ENCODE measurements at regions not wholly inside any gene's neighbourhood (a gene's known extent, or its start where the extent isn't known, plus 50 kb on each side); places are given as distances from the start of the nearest gene placed in this dataset.

DNA sequence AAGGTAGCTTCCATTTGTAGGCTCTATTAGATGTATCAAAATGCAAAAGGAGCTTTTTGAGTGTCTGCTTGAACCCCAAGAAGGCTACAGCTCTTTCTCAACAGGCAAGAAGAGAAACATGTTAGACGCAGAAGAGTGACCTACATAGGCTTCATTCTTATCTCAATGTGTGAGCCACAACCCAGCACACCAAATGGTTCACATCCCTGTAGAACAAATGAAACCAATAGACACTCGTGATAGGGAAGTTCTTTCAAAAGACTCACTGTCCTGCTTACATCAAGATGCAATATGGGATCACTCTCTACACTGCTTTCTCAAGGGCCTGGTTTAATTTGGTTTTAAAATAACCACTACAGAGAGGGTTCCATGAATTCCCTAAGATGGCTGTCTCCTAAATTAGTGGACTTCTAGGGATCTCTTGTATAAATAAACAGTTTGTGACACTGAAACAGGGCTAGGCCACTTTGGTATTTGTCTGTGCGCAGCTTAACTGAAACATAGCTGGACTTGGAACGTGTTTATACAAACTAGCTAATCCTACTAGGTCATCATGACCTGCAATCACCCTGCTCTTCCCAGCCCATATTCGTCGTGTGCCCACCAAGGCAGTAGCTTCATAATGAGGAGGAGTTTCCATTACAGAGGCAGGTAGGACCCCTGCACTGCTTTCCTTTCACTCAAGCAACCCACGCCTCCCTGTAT lies 225.4 kb upstream of the PREP start:
- no peaks in the 10 kb centered on the region for H3K27me3 ChIP-seq (ENCODE audit: control insufficient read depth, insufficient read depth, low read length)
- Mint-ChIP-seq H3K27me3 (ENCODE audit: low read depth in 2 of 2) (peaks cover 0 to 12% of the 10 kb centered on the region in 2 donors), H3K27ac (peak overlapping the region; percentile 16 to 20), H3K4me3 (no peak overlapping the region), H3K36me3 (no peaks in the 10 kb centered on the region), H3K9me3 (peaks cover 0 to 8% of the 10 kb centered on the region in 2 donors), H3K4me1 (peaks cover 12 to 14% of the 10 kb centered on the region in 2 donors)
- intact Hi-C loops (cut with micrococcal nuclease): no loop called here
- ATAC-seq: peak in 2 of 3 donors; percentile 24 to 59
- no peaks in the 10 kb centered on the region for H3K36me3 ChIP-seq (ENCODE audit: control insufficient read depth, insufficient read depth, low read length)
- 80% methylated on average over 7 of the region's 7 CpGs for WGBS (ENCODE audit: insufficient coverage)
- no peaks in the 10 kb centered on the region for H3K4me1 ChIP-seq (ENCODE audit: control insufficient read depth, insufficient read depth, low read length)
- no peak overlapping the region for H3K4me3 ChIP-seq (ENCODE audit: low read length)
- H3K27ac ChIP-seq (ENCODE audit: low read length): no peak overlapping the region
- TF ChIP-seq, protein P1, sequence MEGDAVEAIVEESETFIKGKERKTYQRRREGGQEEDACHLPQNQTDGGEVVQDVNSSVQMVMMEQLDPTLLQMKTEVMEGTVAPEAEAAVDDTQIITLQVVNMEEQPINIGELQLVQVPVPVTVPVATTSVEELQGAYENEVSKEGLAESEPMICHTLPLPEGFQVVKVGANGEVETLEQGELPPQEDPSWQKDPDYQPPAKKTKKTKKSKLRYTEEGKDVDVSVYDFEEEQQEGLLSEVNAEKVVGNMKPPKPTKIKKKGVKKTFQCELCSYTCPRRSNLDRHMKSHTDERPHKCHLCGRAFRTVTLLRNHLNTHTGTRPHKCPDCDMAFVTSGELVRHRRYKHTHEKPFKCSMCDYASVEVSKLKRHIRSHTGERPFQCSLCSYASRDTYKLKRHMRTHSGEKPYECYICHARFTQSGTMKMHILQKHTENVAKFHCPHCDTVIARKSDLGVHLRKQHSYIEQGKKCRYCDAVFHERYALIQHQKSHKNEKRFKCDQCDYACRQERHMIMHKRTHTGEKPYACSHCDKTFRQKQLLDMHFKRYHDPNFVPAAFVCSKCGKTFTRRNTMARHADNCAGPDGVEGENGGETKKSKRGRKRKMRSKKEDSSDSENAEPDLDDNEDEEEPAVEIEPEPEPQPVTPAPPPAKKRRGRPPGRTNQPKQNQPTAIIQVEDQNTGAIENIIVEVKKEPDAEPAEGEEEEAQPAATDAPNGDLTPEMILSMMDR (IDR thresholded peaks at IDR 0.05): no peak
- DNase-seq: no peak
- no peaks in the 10 kb centered on the region for H3K9me3 ChIP-seq (ENCODE audit: control insufficient read depth, insufficient read depth, low read length)

DNA sequence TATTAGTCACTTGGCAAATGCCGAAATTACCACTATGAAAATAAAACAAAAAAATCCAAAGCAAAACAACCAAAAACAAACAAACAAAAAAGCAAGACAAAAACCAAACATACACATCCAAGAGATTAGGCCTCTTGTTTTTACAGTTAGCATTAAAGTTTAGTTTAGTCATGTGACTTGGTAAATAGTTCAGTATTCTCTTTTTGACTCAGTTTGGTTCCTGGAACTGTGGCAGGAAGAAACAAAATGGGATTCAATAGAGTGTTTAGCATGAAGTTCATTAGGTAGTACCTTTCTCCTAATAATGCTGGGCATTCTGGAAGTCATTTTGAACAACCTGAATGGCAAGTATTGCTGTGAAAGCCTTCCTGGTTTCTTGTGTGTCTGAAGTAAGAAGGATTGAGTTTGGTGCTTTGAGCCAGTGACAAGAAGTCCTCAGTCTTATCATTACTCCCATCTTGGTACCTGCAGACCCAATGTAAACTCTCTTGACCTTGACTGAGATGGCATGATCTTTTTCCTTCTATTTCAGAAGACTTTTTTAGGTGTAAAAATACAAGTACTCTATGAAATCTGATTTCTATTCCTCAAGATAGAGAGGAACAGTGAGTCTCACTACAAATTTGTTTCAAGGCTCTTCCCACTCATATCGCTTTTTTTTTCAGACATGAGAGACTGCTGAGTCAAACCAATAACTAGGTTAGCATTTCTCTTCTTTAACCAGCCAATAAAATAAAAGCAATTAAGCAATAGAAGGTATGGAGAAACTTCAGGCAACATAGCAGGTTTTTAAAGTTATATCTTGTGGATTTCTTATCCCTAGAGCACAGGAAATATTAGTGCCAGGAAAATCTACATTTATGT lies 223.6 kb upstream of the PREP start:
- H3K27me3 Mint-ChIP-seq (ENCODE audit: low read depth in 2 of 2): peaks cover 0 to 12% of the 10 kb centered on the region in 2 donors
- ATAC-seq (no peak), DNase-seq (no peak)
- Histone ChIP-seq H3K4me3 (ENCODE audit: low read length) (no peak overlapping the region), H3K4me1 (ENCODE audit: control insufficient read depth, insufficient read depth, low read length) (no peaks in the 10 kb centered on the region), H3K9me3 (ENCODE audit: control insufficient read depth, insufficient read depth, low read length) (no peaks in the 10 kb centered on the region), H3K27ac (ENCODE audit: low read length) (no peak overlapping the region), H3K36me3 (ENCODE audit: control insufficient read depth, insufficient read depth, low read length) (no peaks in the 10 kb centered on the region), H3K27me3 (ENCODE audit: control insufficient read depth, insufficient read depth, low read length) (no peaks in the 10 kb centered on the region)
- WGBS (ENCODE audit: insufficient coverage): 80% methylated on average over 2 of the region's 2 CpGs
- H3K4me1 Mint-ChIP-seq: peaks cover 14 to 18% of the 10 kb centered on the region in 2 donors
- TF ChIP-seq, protein P1 (IDR thresholded peaks at IDR 0.05): no peak
- intact Hi-C loops (cut with micrococcal nuclease): no loop called here
- H3K9me3 Mint-ChIP-seq: peaks cover 0 to 8% of the 10 kb centered on the region in 2 donors
- H3K4me3 Mint-ChIP-seq: no peak overlapping the region
- no peak overlapping the region for H3K27ac Mint-ChIP-seq
- no peaks in the 10 kb centered on the region for H3K36me3 Mint-ChIP-seq

DNA sequence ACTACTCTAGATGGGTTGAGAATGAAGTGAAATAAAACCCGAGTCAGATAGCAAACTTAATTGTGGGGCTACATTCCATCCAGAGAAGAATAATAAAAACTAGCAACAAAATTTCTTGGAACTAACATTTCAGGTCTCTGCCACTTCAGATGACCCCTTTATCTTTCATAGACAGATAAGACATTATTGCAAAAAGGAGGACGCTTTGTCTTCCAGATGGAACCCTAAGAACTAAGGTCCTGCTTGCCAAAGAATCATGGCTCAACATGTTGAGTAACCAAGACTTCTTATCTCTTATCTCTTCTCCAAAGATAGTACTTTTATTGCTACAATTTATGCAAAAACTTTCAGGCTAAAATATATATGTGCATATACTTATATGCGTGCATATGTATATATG lies 221.1 kb upstream of the PREP start:
- intact Hi-C loops (cut with micrococcal nuclease): no loop called here
- Histone ChIP-seq H3K4me1 (ENCODE audit: control insufficient read depth, insufficient read depth, low read length) (no peaks in the 10 kb centered on the region), H3K27me3 (ENCODE audit: control insufficient read depth, insufficient read depth, low read length) (no peaks in the 10 kb centered on the region), H3K27ac (ENCODE audit: low read length) (no peak overlapping the region), H3K36me3 (ENCODE audit: control insufficient read depth, insufficient read depth, low read length) (no peaks in the 10 kb centered on the region), H3K4me3 (ENCODE audit: low read length) (no peak overlapping the region), H3K9me3 (ENCODE audit: control insufficient read depth, insufficient read depth, low read length) (no peaks in the 10 kb centered on the region)
- peaks cover 20 to 23% of the 10 kb centered on the region in 2 donors for H3K4me1 Mint-ChIP-seq
- H3K36me3 Mint-ChIP-seq: no peaks in the 10 kb centered on the region
- TF ChIP-seq, protein P1 (IDR thresholded peaks at IDR 0.05): no peak
- no peak overlapping the region for H3K4me3 Mint-ChIP-seq
- no peak overlapping the region for H3K27ac Mint-ChIP-seq
- H3K27me3 Mint-ChIP-seq (ENCODE audit: low read depth in 2 of 2): no peaks in the 10 kb centered on the region
- WGBS (ENCODE audit: insufficient coverage): 91% methylated on average over 1 of the region's 3 CpGs
- no peak for DNase-seq
- peaks cover 0 to 2% of the 10 kb centered on the region in 2 donors for H3K9me3 Mint-ChIP-seq
- ATAC-seq: no peak

Data from natural killer cell (primary cell).